ENCODE measurements at regions not wholly inside any gene's neighbourhood (a gene's known extent, or its start where the extent isn't known, plus 50 kb on each side); places are given as distances from the start of the nearest gene placed in this dataset.

DNA sequence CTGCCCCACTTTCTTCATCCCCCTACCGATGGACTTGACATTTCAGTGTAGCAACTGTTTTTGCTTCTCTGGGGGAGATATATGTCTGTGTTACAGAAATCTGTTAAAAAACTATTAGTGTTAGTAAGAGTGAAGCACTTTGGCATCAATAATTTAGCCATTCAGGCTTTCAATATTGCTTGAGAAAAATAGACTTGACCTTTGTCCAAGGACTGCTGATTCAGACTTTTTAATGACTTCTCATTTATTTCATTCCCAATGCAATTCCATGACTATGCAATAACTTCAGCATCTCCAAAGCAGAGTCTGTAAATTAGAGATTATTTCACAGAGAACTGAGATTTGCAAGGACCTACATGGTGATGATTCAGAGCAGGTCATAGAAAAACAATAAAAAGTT, 104.1 kb upstream of the SPEF2 start:
- DNase-seq, result no peak
- no peak for ATAC-seq
- no peak overlapping the region for H3K4me3 ChIP-seq
- no peak for TF ChIP-seq CTCF (IDR thresholded peaks at IDR 0.05)
- H3K9me3 ChIP-seq, result no peaks in the 10 kb centered on the region
- H3K4me1 ChIP-seq (ENCODE audit: low read depth), result no peaks in the 10 kb centered on the region
- intact Hi-C loops (cut with DNase I, micrococcal nuclease), result no loop called here
- H3K36me3 ChIP-seq (ENCODE audit: low read depth), result no peaks in the 10 kb centered on the region

GRCh38 chr5:35502206-35502605, 115.5 kb upstream of the SPEF2 start:
- Histone ChIP-seq H3K36me3 (ENCODE audit: low read depth) (no peaks in the 10 kb centered on the region), H3K4me1 (ENCODE audit: low read depth) (no peaks in the 10 kb centered on the region), H3K9me3 (peaks cover 4% of the 10 kb centered on the region), H3K4me3 (no peak overlapping the region)
- no peak for DNase-seq
- ATAC-seq, result no peak
- intact Hi-C loops (cut with DNase I, micrococcal nuclease), result no loop called here
- no peak for TF ChIP-seq CTCF (IDR thresholded peaks at IDR 0.05)

GRCh38 chr5:35488791-35489190, 128.9 kb upstream of the SPEF2 start:
- Histone ChIP-seq H3K36me3 (ENCODE audit: low read depth) (no peaks in the 10 kb centered on the region), H3K9me3 (no peaks in the 10 kb centered on the region), H3K4me3 (no peak overlapping the region), H3K4me1 (ENCODE audit: low read depth) (no peaks in the 10 kb centered on the region)
- TF ChIP-seq CTCF (IDR thresholded peaks at IDR 0.05), result no peak
- intact Hi-C loops (cut with DNase I, micrococcal nuclease), result no loop called here
- ATAC-seq (no peak), DNase-seq (no peak)

DNA sequence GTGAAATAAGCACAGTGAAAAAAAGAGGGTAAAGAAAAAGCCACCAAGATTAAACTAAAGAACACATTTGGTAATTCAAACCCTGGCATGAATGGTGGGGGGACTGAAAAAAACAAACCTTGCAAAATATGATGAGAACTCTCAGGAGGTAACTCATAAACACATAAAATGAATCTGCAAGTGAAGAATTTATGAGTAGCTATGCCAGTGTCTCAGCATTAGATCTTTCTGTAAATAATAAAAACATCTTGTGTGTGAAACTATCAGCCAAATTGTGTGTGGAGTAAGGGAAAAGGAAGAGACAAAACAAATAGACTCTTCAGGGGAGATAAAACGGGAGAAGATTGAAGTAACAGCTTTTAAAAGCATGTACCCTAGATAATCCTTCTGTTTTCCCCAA, 129.6 kb upstream of the SPEF2 start:
- DNase-seq, result no peak
- H3K4me3 ChIP-seq, result no peak overlapping the region
- TF ChIP-seq CTCF (IDR thresholded peaks at IDR 0.05), result no peak
- H3K36me3 ChIP-seq (ENCODE audit: low read depth), result no peaks in the 10 kb centered on the region
- no peaks in the 10 kb centered on the region for H3K4me1 ChIP-seq (ENCODE audit: low read depth)
- intact Hi-C loops (cut with DNase I, micrococcal nuclease), result no loop called here
- H3K9me3 ChIP-seq, result no peaks in the 10 kb centered on the region
- ATAC-seq, result no peak

- H3K4me3 ChIP-seq, result no peak overlapping the region
- H3K36me3 ChIP-seq (ENCODE audit: low read depth), result no peaks in the 10 kb centered on the region
- DNase-seq (no peak), ATAC-seq (no peak)
- no peaks in the 10 kb centered on the region for H3K9me3 ChIP-seq
- H3K4me1 ChIP-seq (ENCODE audit: low read depth), result no peaks in the 10 kb centered on the region
- no peak for TF ChIP-seq CTCF (IDR thresholded peaks at IDR 0.05)
- intact Hi-C loops (cut with DNase I, micrococcal nuclease), result no loop called here
These were observed 130.2 kb upstream of the SPEF2 start for GRCh38 chr5:35487233-35488025.

DNA sequence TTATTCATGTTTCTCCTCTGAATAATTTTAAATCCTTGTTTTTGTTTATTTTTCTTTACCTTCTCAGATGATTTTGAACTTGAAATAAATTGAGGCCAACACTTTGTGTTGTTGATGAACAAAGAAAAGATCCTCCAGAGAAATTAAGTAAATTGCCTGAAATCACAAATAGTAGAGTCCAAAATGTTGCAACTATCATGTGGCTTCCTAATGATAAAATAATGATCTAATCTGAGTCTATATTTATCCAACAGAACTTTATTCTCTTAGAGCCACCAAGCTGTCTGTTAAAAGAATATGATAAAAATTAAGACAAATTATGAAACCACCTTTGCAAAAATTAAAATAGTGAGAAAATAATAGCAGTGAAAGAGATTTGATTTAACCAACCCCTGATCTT, 132.2 kb upstream of the SPEF2 start:
- intact Hi-C loops (cut with DNase I, micrococcal nuclease), result no loop called here
- Histone ChIP-seq H3K4me1 (ENCODE audit: low read depth) (no peaks in the 10 kb centered on the region), H3K9me3 (no peaks in the 10 kb centered on the region), H3K36me3 (ENCODE audit: low read depth) (no peaks in the 10 kb centered on the region), H3K4me3 (no peak overlapping the region)
- no peak for TF ChIP-seq CTCF (IDR thresholded peaks at IDR 0.05)
- ATAC-seq (no peak), DNase-seq (no peak)
